GM12864 (cell line): ENCODE measurements at regions not wholly inside any gene's neighbourhood (a gene's known extent, or its start where the extent isn't known, plus 50 kb on each side); places are given as distances from the start of the nearest gene placed in this dataset.

Experiments
- DNase-seq: peaks from one replicate; pipeline ENCODE4 v3.0.0-alpha.2; 2011; ENCODE audit warnings: low read depth
- H3K4me3 ChIP-seq: 2 replicates; pipeline ENCODE4 v1.5.1; 2011; ENCODE audit warnings: mild to moderate bottlenecking, low read depth, low read length, control low read depth
- CTCF ChIP-seq: IDR thresholded peaks from 2 replicates; pipeline ENCODE4 v1.5.1; 2011; ENCODE audit warnings: low read depth, mild to moderate bottlenecking, moderate library complexity, low read length, control low read depth, inconsistent platforms; ENCODE audit errors: missing control alignments

GRCh38 chr6:100237821-100238220 is 226.9 kb downstream of the SIM1 start:
- no peak overlapping the region for H3K4me3 ChIP-seq
- no peak for TF ChIP-seq CTCF
- DNase-seq, result no peak

- no peak for TF ChIP-seq CTCF
- no peak for DNase-seq
- H3K4me3 ChIP-seq, result no peak overlapping the region
Measured at GRCh38 chr6:100236389-100236788, 228.3 kb downstream of the SIM1 start.

DNA sequence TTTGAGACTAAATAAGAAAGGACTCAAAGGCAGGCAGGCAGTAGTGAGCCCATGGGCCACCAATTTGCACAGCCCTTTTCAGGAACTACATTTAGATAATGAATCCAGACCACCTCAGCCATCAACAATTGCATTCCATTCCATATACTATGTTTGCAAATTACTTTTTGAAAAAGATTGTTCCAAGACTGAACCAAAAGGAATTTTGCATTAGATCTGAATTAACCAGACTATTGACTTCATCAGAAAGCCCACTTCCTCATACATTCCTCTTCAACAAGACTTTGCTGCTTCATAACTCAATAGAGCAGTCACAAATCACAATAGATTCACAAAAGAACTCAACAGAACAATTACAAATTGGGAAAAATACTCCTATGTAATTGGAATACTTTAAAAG is 229.1 kb downstream of the SIM1 start:
- TF ChIP-seq CTCF, result no peak
- H3K4me3 ChIP-seq, result no peak overlapping the region
- DNase-seq, result no peak

GRCh38 chr6:100234625-100235024 is 230.1 kb downstream of the SIM1 start:
- no peak for DNase-seq
- no peak overlapping the region for H3K4me3 ChIP-seq
- no peak for TF ChIP-seq CTCF

DNA sequence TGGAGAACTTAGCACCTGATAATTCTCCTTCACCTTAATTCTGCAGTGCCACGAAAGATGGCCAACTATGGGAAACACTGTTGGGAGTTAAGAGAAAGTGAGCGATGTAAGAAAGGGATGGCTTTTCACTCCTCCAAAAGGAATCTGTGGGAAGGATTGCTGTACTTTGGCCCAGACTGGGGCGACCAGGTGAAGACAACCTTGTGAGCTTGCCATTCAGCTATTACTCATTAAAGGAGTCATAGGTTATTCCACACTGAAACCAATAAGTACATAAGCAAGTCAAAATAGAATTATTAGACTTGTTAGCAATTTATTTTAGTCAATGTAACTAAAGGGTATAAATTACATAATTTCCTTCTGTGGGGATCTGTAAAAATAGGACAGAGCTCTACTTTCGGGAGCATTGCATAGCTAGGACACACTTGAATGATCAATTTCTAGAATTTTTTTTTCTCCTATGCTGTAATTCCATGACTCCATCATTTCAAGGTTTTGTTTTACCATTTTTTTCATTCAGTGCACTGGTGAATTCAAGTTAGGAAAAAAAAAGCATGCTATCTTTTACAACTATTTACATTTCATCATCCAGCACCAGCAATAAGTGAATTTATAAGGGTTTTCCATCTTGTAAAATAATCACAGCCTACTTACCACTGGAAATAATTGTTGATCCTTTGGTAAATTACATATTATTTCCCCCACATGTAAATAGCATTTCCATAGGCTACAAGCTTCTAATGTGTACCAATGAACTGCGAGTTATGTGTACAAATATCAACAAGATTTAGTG is 231.7 kb downstream of the SIM1 start:
- H3K4me3 ChIP-seq, result no peak overlapping the region
- DNase-seq, result no peak
- TF ChIP-seq CTCF, result no peak

GRCh38 chr6:100230953-100231316 is 233.8 kb downstream of the SIM1 start:
- DNase-seq, result no peak
- no peak for TF ChIP-seq CTCF
- H3K4me3 ChIP-seq, result no peak overlapping the region
